ENCODE measurements at regions not wholly inside any gene's neighbourhood (a gene's known extent, or its start where the extent isn't known, plus 50 kb on each side); places are given as distances from the start of the nearest gene placed in this dataset.

DNA sequence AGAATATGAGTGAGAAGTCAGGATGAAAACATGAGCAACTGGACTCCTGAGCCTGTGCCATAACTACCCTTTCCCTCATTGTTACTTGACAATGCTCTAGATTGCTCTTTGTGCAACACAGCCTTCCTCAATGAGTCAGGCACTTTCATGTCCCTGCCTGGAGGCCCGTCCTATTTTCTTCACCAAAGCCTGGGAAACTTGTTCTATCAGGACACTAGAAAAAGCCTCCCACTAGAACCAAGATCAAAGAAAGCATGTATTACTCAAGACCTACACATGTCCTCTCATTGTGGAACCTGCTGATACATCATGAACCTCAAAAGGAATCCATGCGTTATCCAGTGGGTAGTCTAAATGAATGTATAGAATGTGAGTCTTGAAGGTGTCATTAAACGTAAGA lies 624.5 kb downstream of the TOX3 start:
- Histone ChIP-seq H3K9me3 (ENCODE audit: control insufficient read depth, insufficient read depth, low read length) (no peaks in the 10 kb centered on the region), H3K4me1 (ENCODE audit: control insufficient read depth, insufficient read depth, low read length) (no peaks in the 10 kb centered on the region), H3K9ac (ENCODE audit: low read depth, low read length) (no peak overlapping the region), H3K27me3 (ENCODE audit: control insufficient read depth, insufficient read depth, low read length) (no peaks in the 10 kb centered on the region), H3K36me3 (ENCODE audit: control insufficient read depth, insufficient read depth, low read length) (no peaks in the 10 kb centered on the region), H3K4me3 (ENCODE audit: low read depth, low read length) (no peak overlapping the region)

DNA sequence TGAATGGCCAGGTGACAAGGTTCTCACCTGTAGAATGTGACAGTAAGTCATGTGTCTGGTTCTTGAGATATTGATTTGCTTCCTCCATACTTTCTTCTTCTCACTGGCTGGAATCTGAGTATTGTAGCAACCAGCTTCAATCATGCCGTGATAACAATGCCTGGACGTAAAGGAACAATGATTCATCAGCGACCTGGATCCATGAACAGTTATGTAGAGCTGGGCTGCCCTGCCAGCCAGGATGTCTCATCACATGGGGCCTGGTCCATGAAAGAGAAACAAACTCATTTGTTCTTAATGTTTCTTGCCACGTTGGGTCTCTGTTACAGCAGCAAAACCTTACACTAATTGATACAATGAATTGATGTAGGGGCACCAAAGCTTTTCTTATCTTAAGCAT lies 627.2 kb downstream of the TOX3 start:
- H3K27me3 ChIP-seq (ENCODE audit: control insufficient read depth, insufficient read depth, low read length) = no peaks in the 10 kb centered on the region
- no peak overlapping the region for H3K4me3 ChIP-seq (ENCODE audit: low read depth, low read length)
- no peaks in the 10 kb centered on the region for H3K4me1 ChIP-seq (ENCODE audit: control insufficient read depth, insufficient read depth, low read length)
- H3K9me3 ChIP-seq (ENCODE audit: control insufficient read depth, insufficient read depth, low read length) = no peaks in the 10 kb centered on the region
- H3K9ac ChIP-seq (ENCODE audit: low read depth, low read length) = no peak overlapping the region
- no peaks in the 10 kb centered on the region for H3K36me3 ChIP-seq (ENCODE audit: control insufficient read depth, insufficient read depth, low read length)

DNA sequence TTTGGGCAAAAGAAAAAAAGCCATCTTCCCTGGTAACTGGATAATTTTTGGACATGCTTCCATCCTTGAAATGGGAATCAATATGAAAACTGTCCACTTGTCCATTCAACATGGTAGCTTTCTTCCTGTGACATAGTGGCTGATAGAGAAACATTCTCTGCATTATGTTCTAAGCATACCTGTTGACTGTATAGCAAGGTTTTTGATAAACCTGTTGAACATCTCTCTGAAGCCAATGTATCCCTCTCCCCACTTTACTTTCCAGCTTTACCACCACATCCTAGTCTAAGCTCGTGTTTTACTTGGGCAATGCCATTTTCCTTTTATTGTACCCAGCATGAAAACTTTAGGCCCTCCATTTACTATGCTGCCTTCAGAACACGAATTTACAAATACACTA lies 630.1 kb downstream of the TOX3 start:
- no peak overlapping the region for H3K4me3 ChIP-seq (ENCODE audit: low read depth, low read length)

DNA sequence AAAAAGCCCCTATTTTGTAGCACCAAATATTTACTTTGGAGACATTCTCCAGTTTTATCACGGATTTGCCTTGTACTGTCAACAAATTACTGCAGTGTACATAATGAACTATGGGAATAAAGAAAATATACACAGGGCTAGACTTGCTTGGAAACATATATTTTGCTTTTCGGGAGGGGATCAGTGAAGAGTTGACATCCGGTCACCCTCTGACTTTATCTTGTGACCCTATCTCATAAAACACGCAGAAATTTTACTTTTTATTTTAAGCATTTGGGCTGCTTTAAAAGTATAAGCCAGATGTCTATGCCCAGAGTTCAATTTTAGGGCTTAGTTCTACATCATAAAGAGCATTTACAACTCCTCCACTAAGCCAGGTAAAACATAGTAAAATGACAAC lies 630.7 kb downstream of the TOX3 start:
- Histone ChIP-seq H3K4me3 (ENCODE audit: low read depth, low read length) (no peak overlapping the region), H3K36me3 (ENCODE audit: control insufficient read depth, insufficient read depth, low read length) (no peaks in the 10 kb centered on the region)

More for the DNA sequence above, 630.1 kb downstream of the TOX3 start:
- Histone ChIP-seq H3K9ac (ENCODE audit: low read depth, low read length) (no peak overlapping the region), H3K4me1 (ENCODE audit: control insufficient read depth, insufficient read depth, low read length) (no peaks in the 10 kb centered on the region), H3K27me3 (ENCODE audit: control insufficient read depth, insufficient read depth, low read length) (no peaks in the 10 kb centered on the region), H3K9me3 (ENCODE audit: control insufficient read depth, insufficient read depth, low read length) (no peaks in the 10 kb centered on the region), H3K36me3 (ENCODE audit: control insufficient read depth, insufficient read depth, low read length) (no peaks in the 10 kb centered on the region)

DNA sequence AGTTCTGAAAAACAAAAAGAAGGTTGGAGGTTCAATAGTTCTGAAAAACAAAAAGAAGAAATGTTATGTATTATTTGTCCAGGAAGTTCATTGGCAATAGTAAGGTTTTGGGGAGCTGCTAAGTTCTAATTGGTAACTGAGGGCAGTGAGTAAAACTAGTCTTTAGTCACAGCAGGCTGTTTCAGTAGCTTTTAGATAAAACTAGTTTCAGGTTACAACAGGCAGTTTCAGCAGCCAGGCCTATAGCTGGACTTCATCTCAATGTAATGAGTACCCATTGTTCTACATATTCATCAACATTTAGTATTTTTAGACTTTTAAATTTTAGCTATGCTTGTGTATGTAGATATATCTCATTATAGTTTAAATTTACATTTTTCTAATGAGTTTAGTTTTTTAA lies 639.3 kb downstream of the TOX3 start:
- Histone ChIP-seq H3K27me3 (ENCODE audit: control insufficient read depth, insufficient read depth, low read length) (no peaks in the 10 kb centered on the region), H3K4me1 (ENCODE audit: control insufficient read depth, insufficient read depth, low read length) (no peaks in the 10 kb centered on the region), H3K4me3 (ENCODE audit: low read depth, low read length) (no peak overlapping the region), H3K9ac (ENCODE audit: low read depth, low read length) (no peak overlapping the region), H3K36me3 (ENCODE audit: control insufficient read depth, insufficient read depth, low read length) (no peaks in the 10 kb centered on the region), H3K9me3 (ENCODE audit: control insufficient read depth, insufficient read depth, low read length) (no peaks in the 10 kb centered on the region)

More for the DNA sequence above, 630.7 kb downstream of the TOX3 start:
- H3K9me3 ChIP-seq (ENCODE audit: control insufficient read depth, insufficient read depth, low read length) = no peaks in the 10 kb centered on the region
- no peak overlapping the region for H3K9ac ChIP-seq (ENCODE audit: low read depth, low read length)
- H3K27me3 ChIP-seq (ENCODE audit: control insufficient read depth, insufficient read depth, low read length) = no peaks in the 10 kb centered on the region
- H3K4me1 ChIP-seq (ENCODE audit: control insufficient read depth, insufficient read depth, low read length) = no peaks in the 10 kb centered on the region

DNA sequence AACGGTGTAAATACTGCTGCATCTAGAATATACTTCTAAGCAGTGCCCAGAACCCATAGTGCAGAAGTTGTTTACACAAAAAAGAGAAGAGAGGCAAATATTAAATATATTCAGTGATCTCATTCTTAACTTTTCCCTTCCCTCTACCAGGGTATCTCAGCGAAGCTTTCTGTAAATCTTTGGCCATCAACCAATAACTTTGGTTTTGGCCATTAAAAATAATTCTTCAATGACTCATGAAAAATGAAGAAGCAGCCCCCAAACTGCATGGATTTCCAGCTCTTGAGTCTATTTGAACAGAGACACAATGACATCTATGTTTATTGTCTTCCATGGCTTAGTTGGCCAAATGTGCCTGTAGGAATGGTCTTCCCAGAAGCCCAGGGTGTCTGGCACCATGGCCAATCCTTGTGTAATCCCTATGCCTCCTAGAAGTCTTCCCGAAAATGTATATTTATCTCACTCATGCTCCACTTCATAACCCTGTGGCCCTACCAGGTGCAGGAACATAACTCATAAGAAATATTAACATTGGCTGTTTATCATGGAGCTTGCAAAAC lies 646.6 kb downstream of the TOX3 start:
- H3K27me3 ChIP-seq (ENCODE audit: control insufficient read depth, insufficient read depth, low read length) = no peaks in the 10 kb centered on the region
- no peaks in the 10 kb centered on the region for H3K36me3 ChIP-seq (ENCODE audit: control insufficient read depth, insufficient read depth, low read length)
- no peak overlapping the region for H3K4me3 ChIP-seq (ENCODE audit: low read depth, low read length)
- no peaks in the 10 kb centered on the region for H3K9me3 ChIP-seq (ENCODE audit: control insufficient read depth, insufficient read depth, low read length)
- H3K4me1 ChIP-seq (ENCODE audit: control insufficient read depth, insufficient read depth, low read length) = peaks cover 10% of the 10 kb centered on the region
- H3K9ac ChIP-seq (ENCODE audit: low read depth, low read length) = no peak overlapping the region

DNA sequence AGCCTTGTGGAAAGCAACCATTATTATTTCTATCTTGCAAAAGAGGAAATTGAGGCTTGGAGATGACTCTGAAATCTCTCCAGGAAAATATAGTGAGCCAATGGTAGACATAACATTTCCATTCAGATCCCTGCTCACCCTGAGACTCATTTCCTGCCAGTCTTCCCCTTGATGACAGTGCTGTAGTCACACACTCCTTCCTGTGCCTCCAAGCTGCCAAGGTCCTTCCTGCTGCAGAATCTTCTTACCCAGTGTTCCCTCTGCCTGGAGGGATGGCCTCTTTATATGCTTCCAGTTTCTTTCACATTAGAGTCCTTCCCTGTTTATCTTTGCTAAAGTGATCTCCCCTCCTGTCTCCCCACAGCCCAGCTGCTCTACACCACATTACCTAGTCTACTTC lies 648.1 kb downstream of the TOX3 start:
- Histone ChIP-seq H3K36me3 (ENCODE audit: control insufficient read depth, insufficient read depth, low read length) (no peaks in the 10 kb centered on the region), H3K4me3 (ENCODE audit: low read depth, low read length) (no peak overlapping the region), H3K9ac (ENCODE audit: low read depth, low read length) (no peak overlapping the region), H3K9me3 (ENCODE audit: control insufficient read depth, insufficient read depth, low read length) (no peaks in the 10 kb centered on the region), H3K27me3 (ENCODE audit: control insufficient read depth, insufficient read depth, low read length) (no peaks in the 10 kb centered on the region), H3K4me1 (ENCODE audit: control insufficient read depth, insufficient read depth, low read length) (peaks cover 12% of the 10 kb centered on the region)

DNA sequence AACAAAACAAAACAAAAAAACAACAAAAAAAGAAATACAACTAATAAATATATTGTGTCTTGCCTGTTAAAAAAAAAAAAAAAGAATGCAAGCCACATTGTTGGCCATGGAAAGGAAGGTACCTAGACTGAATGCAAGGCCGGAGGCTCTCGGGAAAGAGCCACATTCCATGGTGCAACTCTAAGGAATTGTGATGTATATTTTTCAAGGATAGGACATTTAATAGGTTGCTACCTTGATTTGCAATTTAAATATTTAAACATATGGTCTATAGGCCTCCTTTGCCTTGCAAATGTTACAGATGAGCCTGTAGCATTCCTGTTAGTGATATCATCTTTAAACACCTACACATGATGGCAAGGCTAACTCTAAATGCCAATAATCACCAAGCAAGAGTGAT lies 650.9 kb downstream of the TOX3 start:
- peaks cover 12% of the 10 kb centered on the region for H3K4me1 ChIP-seq (ENCODE audit: control insufficient read depth, insufficient read depth, low read length)
- H3K9me3 ChIP-seq (ENCODE audit: control insufficient read depth, insufficient read depth, low read length) = no peaks in the 10 kb centered on the region
- no peak overlapping the region for H3K4me3 ChIP-seq (ENCODE audit: low read depth, low read length)
- H3K27me3 ChIP-seq (ENCODE audit: control insufficient read depth, insufficient read depth, low read length) = no peaks in the 10 kb centered on the region
- H3K9ac ChIP-seq (ENCODE audit: low read depth, low read length) = no peak overlapping the region
- no peaks in the 10 kb centered on the region for H3K36me3 ChIP-seq (ENCODE audit: control insufficient read depth, insufficient read depth, low read length)

DNA sequence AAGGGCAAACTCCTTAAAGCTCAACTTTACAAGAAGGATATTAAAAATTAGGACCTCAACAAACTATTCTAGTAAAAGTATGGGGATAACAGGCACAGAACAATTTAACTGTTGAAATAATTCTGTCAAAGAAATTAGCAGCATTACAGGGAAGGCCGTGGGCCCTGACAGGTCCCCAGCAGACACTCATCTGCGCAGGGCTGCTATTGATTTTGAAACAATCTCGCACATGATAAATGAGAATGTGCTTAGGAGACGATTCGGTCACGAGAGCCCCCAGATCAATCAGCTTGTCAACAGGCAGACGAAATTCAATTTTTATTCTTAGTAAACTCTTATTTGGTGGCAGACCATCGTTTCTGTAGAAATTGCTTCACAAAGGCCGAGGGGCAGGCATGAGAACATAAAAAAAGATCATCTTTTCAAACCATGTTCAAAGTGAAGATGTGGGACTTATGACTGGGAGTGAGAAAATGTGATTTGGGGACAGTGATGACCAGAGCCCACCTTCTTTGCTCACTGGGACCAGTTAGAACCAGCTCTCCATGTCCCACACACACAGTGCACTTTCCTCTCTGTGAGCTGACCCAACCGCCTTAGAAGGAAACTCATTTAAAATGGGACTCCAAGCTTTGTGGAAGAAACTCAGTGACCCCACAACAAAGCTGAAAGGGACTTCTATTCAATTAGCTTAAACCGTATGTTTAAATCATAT lies 654.5 kb downstream of the TOX3 start:
- Histone ChIP-seq H3K27me3 (ENCODE audit: control insufficient read depth, insufficient read depth, low read length) (no peaks in the 10 kb centered on the region), H3K36me3 (ENCODE audit: control insufficient read depth, insufficient read depth, low read length) (no peaks in the 10 kb centered on the region), H3K9ac (ENCODE audit: low read depth, low read length) (no peak overlapping the region), H3K4me3 (ENCODE audit: low read depth, low read length) (no peak overlapping the region), H3K4me1 (ENCODE audit: control insufficient read depth, insufficient read depth, low read length) (peaks cover 12% of the 10 kb centered on the region), H3K9me3 (ENCODE audit: control insufficient read depth, insufficient read depth, low read length) (no peaks in the 10 kb centered on the region)

DNA sequence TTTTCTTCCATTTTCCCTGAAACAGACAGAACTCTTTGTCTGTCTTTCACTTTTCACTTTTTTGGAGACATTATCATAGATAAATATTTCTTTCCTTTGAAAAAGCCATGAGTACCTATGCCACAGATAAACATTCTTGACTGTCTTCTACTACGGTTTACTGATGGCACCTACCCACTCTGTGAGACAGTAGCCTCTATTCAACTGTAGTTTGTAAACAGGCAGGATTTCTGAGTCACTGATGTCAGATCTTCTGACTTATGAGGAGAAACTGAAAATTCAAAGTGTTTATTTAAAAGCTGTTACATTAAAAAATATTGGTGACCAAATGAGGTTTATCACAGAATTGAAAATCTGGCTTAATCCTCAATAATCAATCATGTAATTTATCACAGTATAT lies 658.4 kb downstream of the TOX3 start:
- Histone ChIP-seq H3K27me3 (ENCODE audit: control insufficient read depth, insufficient read depth, low read length) (no peaks in the 10 kb centered on the region), H3K4me1 (ENCODE audit: control insufficient read depth, insufficient read depth, low read length) (no peaks in the 10 kb centered on the region), H3K36me3 (ENCODE audit: control insufficient read depth, insufficient read depth, low read length) (no peaks in the 10 kb centered on the region), H3K9ac (ENCODE audit: low read depth, low read length) (no peak overlapping the region), H3K4me3 (ENCODE audit: low read depth, low read length) (no peak overlapping the region), H3K9me3 (ENCODE audit: control insufficient read depth, insufficient read depth, low read length) (no peaks in the 10 kb centered on the region)

DNA sequence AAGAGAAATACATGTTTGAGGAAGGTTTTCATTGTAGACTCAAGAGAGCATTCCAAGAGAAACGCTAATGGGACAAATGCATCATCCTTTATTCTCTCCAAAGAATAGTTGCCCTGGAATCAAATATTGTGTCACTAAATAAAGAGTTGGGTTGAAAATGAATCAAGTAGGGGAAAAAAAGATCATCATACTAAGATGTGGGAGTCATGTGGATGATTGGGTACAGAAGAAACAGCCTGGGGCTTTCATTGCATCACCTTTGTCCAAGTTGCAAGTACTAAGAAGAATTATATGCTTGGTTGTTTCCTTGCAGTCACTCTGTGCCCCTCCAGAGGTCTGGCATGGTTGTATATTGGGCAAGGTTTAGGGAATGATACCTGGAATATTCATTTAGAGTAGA lies 658.9 kb downstream of the TOX3 start:
- H3K9ac ChIP-seq (ENCODE audit: low read depth, low read length) = no peak overlapping the region
- H3K27me3 ChIP-seq (ENCODE audit: control insufficient read depth, insufficient read depth, low read length) = no peaks in the 10 kb centered on the region
- no peak overlapping the region for H3K4me3 ChIP-seq (ENCODE audit: low read depth, low read length)
- no peaks in the 10 kb centered on the region for H3K9me3 ChIP-seq (ENCODE audit: control insufficient read depth, insufficient read depth, low read length)
- no peaks in the 10 kb centered on the region for H3K36me3 ChIP-seq (ENCODE audit: control insufficient read depth, insufficient read depth, low read length)
- H3K4me1 ChIP-seq (ENCODE audit: control insufficient read depth, insufficient read depth, low read length) = no peaks in the 10 kb centered on the region

DNA sequence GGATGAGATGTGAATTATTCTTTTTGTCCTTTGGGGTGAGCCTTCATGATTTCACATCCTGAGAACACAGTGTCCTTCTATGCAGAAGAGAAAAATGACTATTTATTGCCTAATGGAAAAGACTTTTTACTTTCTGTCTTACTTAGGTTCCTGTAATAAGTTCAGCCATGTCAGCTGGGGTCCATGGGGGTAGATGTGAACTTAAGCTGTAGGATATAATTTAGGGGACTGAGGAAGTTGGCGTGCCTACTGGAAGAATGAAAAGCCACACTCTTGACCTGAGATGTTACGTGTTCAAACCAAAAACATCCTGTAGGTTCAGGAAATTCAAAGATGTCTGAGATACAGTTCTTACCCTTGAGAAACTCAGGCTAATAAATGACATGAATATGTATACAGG lies 660.5 kb downstream of the TOX3 start:
- Histone ChIP-seq H3K36me3 (ENCODE audit: control insufficient read depth, insufficient read depth, low read length) (no peaks in the 10 kb centered on the region), H3K9me3 (ENCODE audit: control insufficient read depth, insufficient read depth, low read length) (no peaks in the 10 kb centered on the region), H3K27me3 (ENCODE audit: control insufficient read depth, insufficient read depth, low read length) (no peaks in the 10 kb centered on the region), H3K9ac (ENCODE audit: low read depth, low read length) (no peak overlapping the region), H3K4me3 (ENCODE audit: low read depth, low read length) (no peak overlapping the region), H3K4me1 (ENCODE audit: control insufficient read depth, insufficient read depth, low read length) (no peaks in the 10 kb centered on the region)

All from iPS-15b (cell line).